ENCODE measurements at regions not wholly inside any gene's neighbourhood (a gene's known extent, or its start where the extent isn't known, plus 50 kb on each side); places are given as distances from the start of the nearest gene placed in this dataset.

DNA sequence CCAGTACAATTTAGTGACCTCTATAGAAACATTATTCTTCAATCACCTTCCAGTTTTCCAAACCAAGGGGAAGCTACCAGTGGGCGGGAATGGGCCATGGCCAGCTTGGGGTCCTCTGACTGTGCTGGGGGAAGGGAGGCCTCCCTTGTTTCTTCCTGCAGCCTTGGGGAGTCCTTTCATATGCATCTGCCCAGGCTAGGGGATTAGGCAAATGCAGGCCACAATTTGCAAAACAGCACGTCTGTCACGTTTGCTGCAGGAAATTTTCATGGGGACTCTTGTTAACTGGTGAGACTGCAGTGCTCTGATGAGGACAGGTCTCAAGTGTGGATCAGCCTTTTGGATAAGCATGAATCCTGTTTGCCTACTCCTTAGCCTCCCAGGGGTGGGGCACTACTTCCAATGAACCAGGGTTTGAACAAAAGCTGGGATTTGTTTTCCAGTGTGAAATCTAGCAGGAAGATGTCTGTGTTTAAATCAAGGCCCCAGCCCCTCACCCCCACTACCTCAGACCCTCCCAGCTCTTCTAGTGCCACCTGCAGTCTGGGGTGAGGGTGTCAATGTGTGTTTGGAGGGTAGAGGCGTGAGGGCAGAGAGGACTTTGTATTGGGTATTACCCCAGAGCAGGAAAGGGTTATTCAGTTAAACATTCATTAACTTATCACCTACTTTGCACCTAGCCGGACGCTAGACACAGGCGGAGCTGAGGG, 219.9 kb downstream of the OPA1 start:
- TF ChIP-seq GATA3 (IDR thresholded peaks at IDR 0.05; ENCODE audit: low read depth, low read length) (no peak), GATA2 (IDR thresholded peaks at IDR 0.05; ENCODE audit: low read depth, low read length) (no peak)

Measured in SH-SY5Y (cell line).